ENCODE measurements at regions not wholly inside any gene's neighbourhood (a gene's known extent, or its start where the extent isn't known, plus 50 kb on each side); places are given as distances from the start of the nearest gene placed in this dataset.

DNA sequence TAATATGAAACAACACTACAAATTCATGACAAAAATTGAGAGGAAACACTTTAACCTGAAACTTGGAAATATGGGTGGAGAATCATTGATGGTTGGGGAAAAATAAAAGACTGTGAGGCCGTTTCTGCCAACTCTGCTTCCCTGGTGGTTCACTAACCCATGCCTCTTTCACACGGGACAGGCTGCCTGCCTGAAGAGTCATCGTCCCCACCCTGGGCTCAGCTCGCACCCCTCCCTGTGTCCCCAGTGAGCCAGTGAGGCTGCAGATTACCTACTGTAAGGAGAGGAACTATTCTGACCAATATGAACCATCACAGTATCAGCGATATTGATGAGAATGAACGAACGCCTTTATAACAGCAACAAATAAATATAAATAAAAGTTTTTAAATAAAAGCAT lies 357.8 kb upstream of the CDH20 start:
- Histone ChIP-seq H3K9ac (ENCODE audit: low read length) (no peak overlapping the region), H3K4me3 (ENCODE audit: low read depth, low read length) (no peak overlapping the region), H3K27me3 (ENCODE audit: control insufficient read depth, insufficient read depth, low read length) (no peaks in the 10 kb centered on the region), H3K9me3 (ENCODE audit: control insufficient read depth, insufficient read depth, low read depth, low read length) (no peaks in the 10 kb centered on the region), H3K4me1 (ENCODE audit: control insufficient read depth, insufficient read depth, low read length) (no peaks in the 10 kb centered on the region), H3K36me3 (ENCODE audit: control insufficient read depth, insufficient read depth, low read length) (no peaks in the 10 kb centered on the region), H3K27ac (ENCODE audit: low read depth, low read length) (no peak overlapping the region)

DNA sequence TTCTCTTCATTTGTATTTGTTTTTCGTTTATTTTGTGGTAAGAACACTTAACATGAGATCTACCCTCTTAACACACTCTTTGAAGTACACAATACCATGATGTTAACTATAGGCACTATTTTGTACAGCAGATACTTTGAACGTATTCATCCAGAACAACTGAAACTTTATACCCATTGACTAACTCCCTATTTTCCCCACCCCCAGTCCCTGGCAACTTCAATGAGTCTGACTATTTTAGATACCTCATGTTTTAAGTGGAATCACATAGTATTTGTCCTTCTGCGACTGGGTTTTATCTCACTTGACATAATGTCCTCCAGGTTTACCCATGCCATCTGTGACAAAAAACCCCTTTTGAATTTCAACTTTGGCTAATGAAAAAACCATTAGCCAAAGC lies 356.3 kb upstream of the CDH20 start:
- Histone ChIP-seq H3K27me3 (ENCODE audit: control insufficient read depth, insufficient read depth, low read length) (no peaks in the 10 kb centered on the region), H3K27ac (ENCODE audit: low read depth, low read length) (no peak overlapping the region)

DNA sequence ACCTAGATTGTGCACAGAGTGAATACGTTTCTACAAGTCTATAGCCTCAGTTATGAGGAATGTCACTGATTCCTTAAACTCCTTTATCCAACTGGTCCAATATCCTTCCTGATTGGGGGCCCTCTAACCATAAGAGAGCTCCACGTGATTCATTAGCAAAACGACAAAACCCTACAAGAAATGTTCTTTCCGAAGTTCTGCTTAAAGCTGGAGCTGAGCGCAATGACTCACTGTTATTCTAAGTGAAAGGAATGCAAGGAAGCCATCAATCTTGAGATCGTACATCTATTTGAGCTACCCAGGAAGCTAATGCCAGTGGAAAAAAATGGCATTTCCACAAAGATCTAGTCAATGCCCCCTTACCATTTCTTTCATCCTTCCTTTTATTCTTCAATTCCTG lies 354.9 kb upstream of the CDH20 start:
- no peak overlapping the region for H3K4me3 ChIP-seq (ENCODE audit: low read depth, low read length)
- no peaks in the 10 kb centered on the region for H3K9me3 ChIP-seq (ENCODE audit: control insufficient read depth, insufficient read depth, low read depth, low read length)
- no peak overlapping the region for H3K9ac ChIP-seq (ENCODE audit: low read length)
- no peaks in the 10 kb centered on the region for H3K36me3 ChIP-seq (ENCODE audit: control insufficient read depth, insufficient read depth, low read length)
- H3K27me3 ChIP-seq (ENCODE audit: control insufficient read depth, insufficient read depth, low read length) = no peaks in the 10 kb centered on the region
- no peak overlapping the region for H3K27ac ChIP-seq (ENCODE audit: low read depth, low read length)
- no peaks in the 10 kb centered on the region for H3K4me1 ChIP-seq (ENCODE audit: control insufficient read depth, insufficient read depth, low read length)

More for the DNA sequence above, 356.3 kb upstream of the CDH20 start:
- H3K9ac ChIP-seq (ENCODE audit: low read length) = no peak overlapping the region
- no peak overlapping the region for H3K4me3 ChIP-seq (ENCODE audit: low read depth, low read length)
- H3K36me3 ChIP-seq (ENCODE audit: control insufficient read depth, insufficient read depth, low read length) = no peaks in the 10 kb centered on the region
- H3K4me1 ChIP-seq (ENCODE audit: control insufficient read depth, insufficient read depth, low read length) = no peaks in the 10 kb centered on the region
- no peaks in the 10 kb centered on the region for H3K9me3 ChIP-seq (ENCODE audit: control insufficient read depth, insufficient read depth, low read depth, low read length)

DNA sequence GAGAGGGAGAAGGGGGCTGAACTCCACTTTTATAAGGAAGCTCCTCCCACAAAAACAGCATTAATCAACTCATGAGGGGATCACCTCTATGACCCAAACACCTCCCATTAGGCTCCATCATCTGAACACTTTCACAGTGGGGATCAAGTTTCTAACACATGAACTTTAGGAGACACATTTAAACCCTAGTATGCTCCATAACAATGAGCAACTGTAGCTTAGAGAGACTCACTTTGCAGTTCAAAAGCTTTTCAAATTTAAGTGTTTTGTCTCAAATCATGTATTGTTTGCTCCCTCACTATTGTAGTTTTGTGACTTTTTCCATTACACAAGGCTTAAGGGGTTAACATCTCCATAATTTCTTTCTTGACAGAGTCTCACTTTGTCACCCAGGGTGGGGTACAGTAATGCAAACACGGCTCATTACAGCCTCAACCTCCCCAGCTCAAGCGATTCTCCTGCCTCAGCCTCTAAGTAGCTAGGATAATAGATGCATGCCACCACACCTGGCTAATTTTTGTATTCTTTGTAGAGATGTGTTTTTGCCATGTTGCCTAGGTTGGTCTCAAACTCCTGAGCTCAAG lies 352.7 kb upstream of the CDH20 start:
- no peaks in the 10 kb centered on the region for H3K27me3 ChIP-seq (ENCODE audit: control insufficient read depth, insufficient read depth, low read length)
- no peaks in the 10 kb centered on the region for H3K4me1 ChIP-seq (ENCODE audit: control insufficient read depth, insufficient read depth, low read length)
- no peak overlapping the region for H3K4me3 ChIP-seq (ENCODE audit: low read depth, low read length)
- H3K9me3 ChIP-seq (ENCODE audit: control insufficient read depth, insufficient read depth, low read depth, low read length) = 0 out of 2 replicates have a peak, but pooled peaks cover under 1% of the 10 kb centered on the region
- H3K27ac ChIP-seq (ENCODE audit: low read depth, low read length) = no peak overlapping the region
- no peak overlapping the region for H3K9ac ChIP-seq (ENCODE audit: low read length)
- H3K36me3 ChIP-seq (ENCODE audit: control insufficient read depth, insufficient read depth, low read length) = no peaks in the 10 kb centered on the region

DNA sequence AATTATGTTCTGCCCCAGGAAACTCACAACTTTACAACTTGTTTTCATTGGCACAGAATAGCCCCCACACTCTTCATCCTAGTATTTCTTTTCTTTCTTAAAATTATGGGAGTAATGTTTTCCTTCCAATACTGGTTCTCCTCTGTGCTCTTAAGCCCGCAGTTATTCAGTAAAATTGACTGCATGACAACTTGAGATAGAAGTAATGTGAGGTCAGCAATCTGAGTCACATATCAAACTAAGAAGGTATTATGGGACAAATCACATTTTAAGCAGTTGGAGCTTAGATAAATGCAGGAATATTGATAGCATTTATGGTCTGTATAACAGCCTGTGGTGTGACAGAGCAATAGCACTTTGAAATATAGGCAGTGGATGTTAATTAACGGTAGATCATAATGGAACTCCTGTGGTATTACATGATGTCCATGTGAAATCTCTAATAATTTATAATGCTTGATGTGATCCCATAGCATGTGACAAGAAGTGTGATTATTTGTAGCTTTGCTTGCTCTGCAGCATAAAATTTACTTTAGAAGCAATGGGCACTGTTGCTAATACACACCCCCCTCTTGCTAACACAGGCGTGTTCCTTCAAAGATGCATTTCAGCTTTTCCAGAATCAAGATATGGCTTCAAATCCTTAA lies 351.4 kb upstream of the CDH20 start:
- Histone ChIP-seq H3K4me1 (ENCODE audit: control insufficient read depth, insufficient read depth, low read length) (no peaks in the 10 kb centered on the region), H3K9me3 (ENCODE audit: control insufficient read depth, insufficient read depth, low read depth, low read length) (0 out of 2 replicates have a peak, but pooled peaks cover 4% of the 10 kb centered on the region), H3K27me3 (ENCODE audit: control insufficient read depth, insufficient read depth, low read length) (no peaks in the 10 kb centered on the region)

DNA sequence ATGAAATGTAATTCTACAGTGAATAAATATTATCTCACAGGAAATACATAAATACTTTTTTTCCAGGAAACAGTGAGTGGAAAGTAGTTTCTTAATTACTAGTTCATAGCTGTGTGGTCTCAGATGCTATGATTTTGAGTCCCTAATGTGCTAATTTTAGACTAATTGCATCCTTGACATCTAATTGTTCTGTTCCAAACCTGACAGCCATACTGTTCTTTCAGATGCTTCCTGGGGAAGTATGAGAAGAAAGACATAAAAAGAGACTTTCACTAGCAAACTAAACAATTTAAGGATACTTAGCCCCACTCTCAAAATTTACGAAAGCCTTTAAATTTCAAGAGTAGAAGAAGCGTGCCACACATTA lies 350.9 kb upstream of the CDH20 start:
- H3K4me3 ChIP-seq (ENCODE audit: low read depth, low read length) = no peak overlapping the region
- H3K27ac ChIP-seq (ENCODE audit: low read depth, low read length) = no peak overlapping the region
- no peaks in the 10 kb centered on the region for H3K27me3 ChIP-seq (ENCODE audit: control insufficient read depth, insufficient read depth, low read length)
- no peak overlapping the region for H3K9ac ChIP-seq (ENCODE audit: low read length)
- H3K36me3 ChIP-seq (ENCODE audit: control insufficient read depth, insufficient read depth, low read length) = no peaks in the 10 kb centered on the region
- 0 out of 2 replicates have a peak, but pooled peaks cover 4% of the 10 kb centered on the region for H3K9me3 ChIP-seq (ENCODE audit: control insufficient read depth, insufficient read depth, low read depth, low read length)
- H3K4me1 ChIP-seq (ENCODE audit: control insufficient read depth, insufficient read depth, low read length) = no peaks in the 10 kb centered on the region

More for the DNA sequence above, 351.4 kb upstream of the CDH20 start:
- no peak overlapping the region for H3K9ac ChIP-seq (ENCODE audit: low read length)
- no peak overlapping the region for H3K4me3 ChIP-seq (ENCODE audit: low read depth, low read length)
- H3K36me3 ChIP-seq (ENCODE audit: control insufficient read depth, insufficient read depth, low read length) = no peaks in the 10 kb centered on the region
- H3K27ac ChIP-seq (ENCODE audit: low read depth, low read length) = no peak overlapping the region

DNA sequence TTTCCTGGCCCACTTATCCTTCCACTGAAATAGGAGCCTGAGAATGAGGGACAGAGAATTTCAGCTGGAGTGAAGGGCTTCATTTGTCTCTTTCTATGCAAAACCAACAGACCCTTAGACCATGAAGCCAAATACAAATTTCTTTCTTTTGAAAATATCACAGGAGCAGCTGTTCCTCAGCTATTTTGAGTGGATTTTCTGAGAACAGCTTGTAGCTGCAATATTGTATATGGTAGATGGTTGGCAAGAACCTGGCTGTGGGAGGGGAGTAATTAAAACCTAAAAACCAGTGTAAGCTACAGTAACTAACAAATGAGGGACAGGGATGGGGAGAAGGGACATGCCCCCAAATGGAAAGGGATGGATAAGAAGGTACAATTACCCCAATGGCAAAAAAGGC lies 350.3 kb upstream of the CDH20 start:
- Histone ChIP-seq H3K27me3 (ENCODE audit: control insufficient read depth, insufficient read depth, low read length) (no peaks in the 10 kb centered on the region), H3K36me3 (ENCODE audit: control insufficient read depth, insufficient read depth, low read length) (no peaks in the 10 kb centered on the region), H3K9ac (ENCODE audit: low read length) (no peak overlapping the region), H3K27ac (ENCODE audit: low read depth, low read length) (no peak overlapping the region), H3K4me3 (ENCODE audit: low read depth, low read length) (no peak overlapping the region), H3K4me1 (ENCODE audit: control insufficient read depth, insufficient read depth, low read length) (no peaks in the 10 kb centered on the region), H3K9me3 (ENCODE audit: control insufficient read depth, insufficient read depth, low read depth, low read length) (0 out of 2 replicates have a peak, but pooled peaks cover 4% of the 10 kb centered on the region)

DNA sequence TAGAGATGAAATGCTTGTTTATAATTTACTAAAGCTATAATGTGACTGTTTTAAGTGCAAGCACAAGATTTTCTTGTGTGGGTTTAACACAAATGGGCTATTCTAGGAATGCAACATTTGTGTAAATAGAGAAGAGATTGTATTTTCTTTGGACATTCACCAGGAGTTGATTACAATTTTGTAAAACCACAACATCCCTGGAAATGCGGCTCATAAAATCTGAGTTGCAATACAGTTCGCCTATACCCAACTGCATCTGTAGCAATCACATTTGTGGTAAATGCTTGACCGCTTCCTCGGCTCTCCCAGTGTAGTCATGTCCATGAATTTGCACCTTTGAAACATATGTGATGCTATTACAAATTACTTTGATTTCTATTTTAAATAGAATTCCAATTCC lies 348.7 kb upstream of the CDH20 start:
- Histone ChIP-seq H3K36me3 (ENCODE audit: control insufficient read depth, insufficient read depth, low read length) (no peaks in the 10 kb centered on the region), H3K4me3 (ENCODE audit: low read depth, low read length) (no peak overlapping the region), H3K9me3 (ENCODE audit: control insufficient read depth, insufficient read depth, low read depth, low read length) (0 out of 2 replicates have a peak, but pooled peaks cover 4% of the 10 kb centered on the region), H3K27ac (ENCODE audit: low read depth, low read length) (no peak overlapping the region), H3K27me3 (ENCODE audit: control insufficient read depth, insufficient read depth, low read length) (no peaks in the 10 kb centered on the region), H3K9ac (ENCODE audit: low read length) (no peak overlapping the region), H3K4me1 (ENCODE audit: control insufficient read depth, insufficient read depth, low read length) (no peaks in the 10 kb centered on the region)

DNA sequence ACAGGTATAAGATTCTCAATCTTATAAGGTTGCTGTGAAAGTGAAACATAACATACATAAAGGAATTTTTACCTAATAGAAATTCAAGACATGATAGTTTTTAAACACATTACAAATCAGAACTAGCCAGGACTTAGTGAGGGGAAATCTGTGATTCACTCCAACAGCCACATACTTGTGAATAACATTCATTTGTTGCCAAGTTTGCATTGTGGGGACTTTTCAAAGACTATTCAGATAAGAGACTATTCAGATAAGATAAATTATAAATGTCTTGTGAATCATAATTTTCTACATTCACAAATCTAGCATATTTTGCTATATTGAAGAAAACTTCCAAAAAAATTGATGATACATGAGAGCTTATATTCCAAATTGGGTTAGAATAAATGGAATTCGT lies 345.3 kb upstream of the CDH20 start:
- no peaks in the 10 kb centered on the region for H3K36me3 ChIP-seq (ENCODE audit: control insufficient read depth, insufficient read depth, low read length)
- H3K9me3 ChIP-seq (ENCODE audit: control insufficient read depth, insufficient read depth, low read depth, low read length) = 0 out of 2 replicates have a peak, but pooled peaks cover 10% of the 10 kb centered on the region
- H3K4me1 ChIP-seq (ENCODE audit: control insufficient read depth, insufficient read depth, low read length) = no peaks in the 10 kb centered on the region
- no peak overlapping the region for H3K9ac ChIP-seq (ENCODE audit: low read length)
- no peaks in the 10 kb centered on the region for H3K27me3 ChIP-seq (ENCODE audit: control insufficient read depth, insufficient read depth, low read length)
- H3K27ac ChIP-seq (ENCODE audit: low read depth, low read length) = no peak overlapping the region
- no peak overlapping the region for H3K4me3 ChIP-seq (ENCODE audit: low read depth, low read length)

DNA sequence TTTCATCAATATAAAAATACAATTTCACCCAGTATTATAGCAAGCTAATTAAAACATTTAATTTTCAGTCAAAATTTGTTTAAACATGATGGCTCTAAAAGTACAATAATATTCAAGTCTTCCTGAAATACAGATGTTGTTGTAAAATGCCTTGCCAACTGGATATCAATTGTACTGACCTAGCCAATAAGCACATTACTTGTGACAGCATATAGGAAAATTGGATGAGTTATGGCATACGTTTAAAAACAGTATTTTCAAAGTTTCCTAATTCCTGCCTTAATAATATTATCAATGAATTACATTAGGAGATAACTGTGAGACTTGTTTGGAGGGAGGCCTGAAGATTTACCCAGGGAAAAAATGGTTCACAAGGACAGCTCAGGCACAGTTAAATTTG lies 336.9 kb upstream of the CDH20 start:
- Histone ChIP-seq H3K9ac (ENCODE audit: low read length) (no peak overlapping the region), H3K27ac (ENCODE audit: low read depth, low read length) (no peak overlapping the region), H3K36me3 (ENCODE audit: control insufficient read depth, insufficient read depth, low read length) (no peaks in the 10 kb centered on the region), H3K9me3 (ENCODE audit: control insufficient read depth, insufficient read depth, low read depth, low read length) (0 out of 2 replicates have a peak, but pooled peaks cover 6% of the 10 kb centered on the region), H3K4me3 (ENCODE audit: low read depth, low read length) (no peak overlapping the region), H3K27me3 (ENCODE audit: control insufficient read depth, insufficient read depth, low read length) (no peaks in the 10 kb centered on the region), H3K4me1 (ENCODE audit: control insufficient read depth, insufficient read depth, low read length) (no peaks in the 10 kb centered on the region)

DNA sequence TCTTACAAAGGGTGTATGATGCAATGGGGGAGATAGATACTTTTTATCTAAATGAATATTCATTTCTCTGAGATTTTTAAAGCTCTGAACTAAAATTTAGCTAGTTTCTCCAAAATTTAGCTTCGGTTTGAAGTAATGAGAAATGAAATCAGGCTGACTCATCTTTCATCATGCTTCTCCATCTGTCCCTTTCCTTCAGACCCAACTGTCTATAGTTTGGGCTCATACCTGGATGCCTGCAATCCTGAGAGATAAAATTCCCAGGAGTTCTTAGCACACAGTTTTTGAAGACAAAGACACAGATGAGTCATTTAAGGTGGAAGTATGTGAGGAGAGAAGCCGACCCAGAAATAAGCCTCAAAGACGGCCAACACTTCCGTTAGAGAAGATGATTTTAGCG lies 336.4 kb upstream of the CDH20 start:
- Histone ChIP-seq H3K27ac (ENCODE audit: low read depth, low read length) (no peak overlapping the region), H3K4me1 (ENCODE audit: control insufficient read depth, insufficient read depth, low read length) (no peaks in the 10 kb centered on the region)

More for the DNA sequence above, 336.4 kb upstream of the CDH20 start:
- no peak overlapping the region for H3K9ac ChIP-seq (ENCODE audit: low read length)
- H3K36me3 ChIP-seq (ENCODE audit: control insufficient read depth, insufficient read depth, low read length) = no peaks in the 10 kb centered on the region
- no peaks in the 10 kb centered on the region for H3K27me3 ChIP-seq (ENCODE audit: control insufficient read depth, insufficient read depth, low read length)
- no peak overlapping the region for H3K4me3 ChIP-seq (ENCODE audit: low read depth, low read length)
- 0 out of 2 replicates have a peak, but pooled peaks cover 6% of the 10 kb centered on the region for H3K9me3 ChIP-seq (ENCODE audit: control insufficient read depth, insufficient read depth, low read depth, low read length)

Measured in HUES6 (cell line).